NAMALWA (cell line): ENCODE measurements at regions not wholly inside any gene's neighbourhood (a gene's known extent, or its start where the extent isn't known, plus 50 kb on each side); places are given as distances from the start of the nearest gene placed in this dataset.

Source experiments
- DNase-seq: peaks from one replicate; pipeline ENCODE4 v3.0.0-alpha.2; 2015; ENCODE audit warnings: low spot score

- no peak for DNase-seq
Measured at GRCh38 chr4:8756816-8757215, 114.8 kb downstream of the HMX1 start.

DNA sequence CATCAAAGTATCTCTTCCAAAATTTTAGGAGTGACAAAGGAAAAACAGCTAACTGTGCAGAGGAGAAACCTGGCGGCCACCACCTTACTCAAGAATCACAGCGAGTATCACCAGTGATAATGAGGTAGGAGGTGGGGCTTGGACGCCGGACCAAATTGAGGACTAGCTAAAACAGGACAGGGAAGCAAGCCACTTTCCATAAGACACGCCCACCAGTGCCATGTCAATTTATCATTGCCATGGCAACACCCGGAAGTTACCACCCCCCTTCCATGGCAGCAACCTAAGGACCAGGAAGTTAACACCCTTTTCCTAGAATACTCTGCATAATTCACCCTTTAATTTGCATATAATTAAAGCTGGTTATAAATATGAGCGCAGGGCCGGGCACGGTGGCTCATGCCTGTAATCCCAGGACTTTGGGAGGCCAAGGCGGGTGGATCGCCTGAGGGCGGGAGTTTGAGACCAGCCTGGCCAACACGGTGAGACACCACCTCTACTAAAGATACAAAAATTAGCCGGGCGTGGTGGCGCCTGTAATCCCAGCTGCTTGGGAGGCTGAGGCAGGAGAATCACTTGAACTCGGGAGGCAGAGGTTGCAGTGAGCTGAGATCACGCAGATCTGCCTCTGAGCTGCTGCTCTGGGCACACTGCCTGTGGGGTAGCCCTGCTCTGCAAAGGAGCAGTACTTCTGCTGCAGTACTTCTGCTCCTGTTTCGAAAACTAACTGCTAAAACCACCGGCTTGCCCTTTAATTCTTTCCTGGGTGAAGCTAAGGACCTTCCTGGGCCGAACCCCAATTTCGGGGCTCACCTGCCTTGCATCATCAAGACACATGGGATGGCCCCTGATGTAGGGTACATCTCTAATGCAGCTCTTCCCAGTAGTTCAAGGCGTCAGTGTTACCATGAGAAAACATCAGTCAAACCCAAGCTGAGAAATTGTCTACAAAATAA lies 116.7 kb downstream of the HMX1 start:
- no peak for DNase-seq

GRCh38 chr4:8748236-8748575 lies 123.4 kb downstream of the HMX1 start:
- no peak for DNase-seq

- no peak for DNase-seq
Measured at GRCh38 chr4:8747467-8748235, 124.0 kb downstream of the HMX1 start.

GRCh38 chr4:8746523-8747466 lies 124.8 kb downstream of the HMX1 start:
- DNase-seq = no peak

- no peak for DNase-seq
Measured at GRCh38 chr4:8745826-8746225, 125.8 kb downstream of the HMX1 start.

GRCh38 chr4:8745005-8745790 lies 126.4 kb downstream of the HMX1 start:
- DNase-seq = no peak

GRCh38 chr4:8744083-8744805 lies 127.4 kb downstream of the HMX1 start:
- DNase-seq = no peak

DNA sequence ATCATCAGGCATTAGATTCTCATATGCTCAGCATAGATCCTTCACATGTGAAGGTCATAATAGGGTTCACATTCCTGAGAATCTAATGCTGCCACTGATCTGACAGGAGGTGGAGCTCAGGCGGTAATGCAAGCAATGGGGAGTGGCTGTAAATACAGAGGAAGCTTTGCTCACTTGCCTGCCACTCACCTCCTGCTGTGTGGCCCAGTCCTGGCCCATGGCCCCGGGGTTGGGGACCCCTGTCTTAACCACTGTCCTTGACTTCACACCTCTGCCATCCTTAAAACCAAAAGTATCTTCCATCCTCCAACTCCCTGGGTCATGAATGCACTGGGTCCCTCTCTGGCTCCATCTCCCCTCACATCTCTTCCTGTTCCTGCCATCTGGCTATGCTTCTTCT lies 129.1 kb downstream of the HMX1 start:
- DNase-seq = no peak

- no peak for DNase-seq
Measured at GRCh38 chr4:8741513-8742226, 130.0 kb downstream of the HMX1 start.

DNA sequence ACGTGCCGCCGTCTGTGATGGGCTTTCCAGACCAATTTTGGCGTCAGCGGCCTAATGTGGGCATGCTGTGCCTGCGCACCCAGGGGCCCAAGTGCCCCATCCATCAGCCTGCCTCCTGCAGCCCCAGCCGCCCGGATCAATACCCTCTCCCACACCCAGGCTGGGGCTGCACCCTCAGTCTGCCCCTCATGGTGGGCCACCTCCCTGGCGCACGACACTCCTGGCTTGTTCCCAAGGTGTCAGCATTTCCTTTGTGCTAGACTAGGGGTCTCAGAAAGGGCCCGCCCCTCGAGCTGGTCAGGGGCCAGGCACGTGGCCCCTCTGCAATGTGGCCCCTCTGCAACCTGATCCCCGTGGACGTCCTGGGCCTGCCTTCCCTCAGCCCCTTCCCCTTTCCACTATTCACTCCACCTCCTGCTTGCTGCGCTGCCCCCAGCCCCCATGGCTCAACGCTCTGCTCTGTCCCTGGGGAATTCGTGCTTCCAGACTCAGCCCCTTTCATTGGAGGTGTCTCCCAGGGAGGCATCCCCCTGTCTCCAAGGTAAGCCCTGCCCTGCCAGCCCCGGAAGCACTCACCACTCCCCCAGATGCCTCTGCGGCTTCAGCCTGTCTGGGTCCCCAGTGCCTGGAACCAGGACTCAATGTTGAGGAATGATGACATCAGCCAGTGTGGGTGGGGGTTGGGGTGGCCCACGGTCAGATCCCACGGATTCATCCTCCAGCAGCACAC lies 130.8 kb downstream of the HMX1 start:
- DNase-seq = no peak

DNA sequence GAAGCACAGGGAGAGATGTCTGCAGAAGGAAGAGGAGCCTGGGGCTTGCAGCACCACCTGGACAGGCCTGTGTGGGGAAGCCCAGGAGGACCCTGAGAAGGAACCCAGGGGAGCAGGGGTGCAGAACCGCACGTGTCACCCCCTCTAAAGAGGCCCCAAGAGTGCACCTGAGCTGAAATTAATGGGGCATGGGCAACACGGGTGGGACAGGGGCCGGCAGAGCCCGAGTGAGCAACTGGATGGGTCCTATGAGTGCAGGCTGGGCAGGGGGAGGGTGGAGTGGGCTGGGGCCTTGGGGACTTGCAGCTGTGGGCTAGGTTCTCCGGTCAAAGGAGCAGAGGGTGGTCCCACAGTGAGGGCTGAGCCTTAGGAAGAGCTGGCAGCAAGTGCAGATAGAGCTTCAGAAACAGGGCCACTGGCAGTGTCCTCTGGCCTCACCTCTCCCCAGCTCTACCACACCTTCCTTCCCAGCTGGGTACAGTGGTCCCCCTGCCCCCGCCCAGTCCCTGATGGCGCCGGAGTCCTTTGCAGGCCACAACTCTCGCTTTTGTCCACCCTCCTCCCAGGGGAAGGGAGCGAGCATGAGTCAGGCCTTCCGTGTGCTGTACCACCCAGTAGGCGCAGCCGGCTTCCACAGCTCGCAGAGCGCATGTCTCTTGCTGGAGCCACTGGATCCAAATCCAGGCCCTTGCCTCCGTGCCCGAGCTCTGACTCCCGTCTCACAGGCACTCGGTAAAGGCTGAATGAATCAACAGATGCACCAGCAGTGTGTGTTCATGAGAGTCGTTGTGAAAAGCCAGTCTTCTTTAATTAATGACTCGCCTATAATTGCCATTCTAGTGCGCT lies 131.6 kb downstream of the HMX1 start:
- no peak for DNase-seq

DNA sequence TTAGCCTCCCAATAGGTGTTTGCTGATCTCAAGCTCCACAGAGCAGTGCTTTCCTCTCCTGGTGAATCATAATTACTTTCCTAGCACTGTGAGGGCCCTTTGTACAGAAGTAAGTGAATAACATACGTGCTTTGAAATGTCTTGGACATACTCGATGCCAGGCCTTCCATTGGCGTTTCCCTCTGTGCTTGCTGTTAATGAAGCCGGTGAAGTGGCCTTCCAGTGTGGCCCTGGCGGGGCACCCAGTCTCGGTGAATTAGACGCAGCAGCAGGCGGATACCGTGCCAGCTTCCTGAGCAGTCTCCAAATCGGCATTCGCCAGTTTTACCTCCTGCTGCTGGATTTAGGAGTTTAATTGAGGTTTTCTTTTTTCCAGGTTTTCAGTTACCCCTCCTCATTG lies 132.3 kb downstream of the HMX1 start:
- no peak for DNase-seq

- no peak for DNase-seq
Measured at GRCh38 chr4:8738471-8738931, 133.1 kb downstream of the HMX1 start.

GRCh38 chr4:8737601-8738279 lies 133.9 kb downstream of the HMX1 start:
- no peak for DNase-seq

DNA sequence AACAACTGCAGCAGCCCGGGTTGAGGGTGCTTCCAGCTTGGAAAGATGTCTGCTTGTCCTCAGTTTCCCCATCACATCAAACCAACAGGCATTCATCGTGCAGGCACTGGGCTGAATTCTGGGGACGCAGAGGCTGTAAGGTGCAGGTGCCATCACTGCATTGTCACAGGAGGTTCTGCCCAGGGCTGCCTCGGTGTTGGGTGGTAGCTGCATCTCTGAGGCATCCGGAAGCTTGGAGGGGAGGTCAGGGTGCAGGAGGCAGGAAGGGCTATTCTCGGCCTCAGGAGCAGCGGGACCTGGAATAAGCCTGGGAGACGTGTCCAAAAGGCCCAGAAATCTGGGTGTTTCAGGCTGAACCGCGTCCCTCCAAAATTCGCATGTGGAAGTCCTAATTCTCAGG lies 134.6 kb downstream of the HMX1 start:
- no peak for DNase-seq

- DNase-seq = no peak
Measured at GRCh38 chr4:8736090-8736825, 135.4 kb downstream of the HMX1 start.
